WTC11 (cell line): ENCODE measurements at regions not wholly inside any gene's neighbourhood (a gene's known extent, or its start where the extent isn't known, plus 50 kb on each side); places are given as distances from the start of the nearest gene placed in this dataset.

Source experiments
- ATAC-seq: fragments of 200-7000 bp; cut with Tn5 transposase; 2 replicates; pipeline ENCODE4 v1.10.0; 2021; ENCODE audit warnings: mild to moderate bottlenecking, moderate library complexity
- CTCF ChIA-PET: fragments of 300-600 bp; sonication (Branson Sonifier 250); formaldehyde crosslinking; loops from one replicate; lab custom pipeline; 2021; ENCODE audit warnings: antibody characterized with exemption; lab: Charles Lee
- POLR2A ChIA-PET: fragments of 350-600 bp; sonication (Branson Sonifier 250); formaldehyde crosslinking; loops from one replicate; lab custom pipeline; 2021; ENCODE audit warnings: antibody characterized with exemption; lab: Charles Lee
- DNase-seq: peaks from one replicate; pipeline ENCODE4 v3.0.0; 2021; ENCODE audit warnings: low spot score
- H3K27ac Mint-ChIP-seq: 2 replicates; pipeline ENCODE4 v1.8.0; 2021; ENCODE audit warnings: mixed read lengths
- H3K27me3 Mint-ChIP-seq: 2 replicates; pipeline ENCODE4 v1.8.0; 2021; ENCODE audit warnings: low read depth, mild to moderate bottlenecking, moderate library complexity, mixed read lengths
- H3K36me3 Mint-ChIP-seq: 2 replicates; pipeline ENCODE4 v1.8.0; 2021; ENCODE audit warnings: mixed read lengths
- H3K4me1 Mint-ChIP-seq: 2 replicates; pipeline ENCODE4 v1.8.0; 2022; ENCODE audit warnings: mixed read lengths
- H3K4me3 Mint-ChIP-seq: 2 replicates; pipeline ENCODE4 v1.8.0; 2021; ENCODE audit warnings: mild to moderate bottlenecking, moderate library complexity, mixed read lengths
- H3K9me3 Mint-ChIP-seq: 2 replicates; pipeline ENCODE4 v1.8.0; 2021; ENCODE audit warnings: mixed read lengths
- FOXK1 ChIP-seq: sonication (generic); formaldehyde crosslinking; IDR thresholded peaks from 2 replicates; pipeline ENCODE4 v1.8.0; 2022; ENCODE audit warnings: mild to moderate bottlenecking, moderate library complexity, missing genetic modification reagents
- FOXP1 ChIP-seq: sonication (generic); formaldehyde crosslinking; IDR thresholded peaks from 2 replicates; pipeline ENCODE4 v1.8.0; 2022; ENCODE audit warnings: missing genetic modification reagents, mild to moderate bottlenecking, moderate library complexity, borderline replicate concordance
- GABPB1 ChIP-seq: sonication (generic); formaldehyde crosslinking; IDR thresholded peaks from 2 replicates; pipeline ENCODE4 v1.8.1; 2023; ENCODE audit warnings: mild to moderate bottlenecking, missing genetic modification reagents
- NFE2L1 ChIP-seq: sonication (generic); formaldehyde crosslinking; IDR thresholded peaks from 2 replicates; pipeline ENCODE4 v1.8.1; 2023; ENCODE audit warnings: missing genetic modification reagents
- NR2C2 ChIP-seq: sonication (generic); formaldehyde crosslinking; IDR thresholded peaks from 2 replicates; pipeline ENCODE4 v1.8.0; 2022; ENCODE audit warnings: mild to moderate bottlenecking, missing genetic modification reagents
- SOX15 ChIP-seq: fragments of 250-450 bp; sonication (Bioruptor Pico); IDR thresholded peaks from 2 replicates; pipeline ENCODE4 v1.9.0; 2021; ENCODE audit warnings: mild to moderate bottlenecking
- ZNF121 ChIP-seq: sonication (generic); formaldehyde crosslinking; IDR thresholded peaks from 2 replicates; pipeline ENCODE4 v1.8.0; 2023; ENCODE audit warnings: missing genetic modification reagents
- ZNF416 ChIP-seq: fragments of 250-450 bp; sonication (Bioruptor Pico); IDR thresholded peaks from 2 replicates; pipeline ENCODE4 v1.9.0; 2021; ENCODE audit warnings: mild to moderate bottlenecking, inconsistent platforms
- TF ChIP-seq, protein P1 (sequence below): sonication (generic); formaldehyde crosslinking; IDR thresholded peaks from 2 replicates; pipeline ENCODE4 v1.8.1; 2023; ENCODE audit warnings: mild to moderate bottlenecking, missing genetic modification reagents
- TF ChIP-seq, protein P2 (sequence below): fragments of 250-450 bp; sonication (Bioruptor Pico); IDR thresholded peaks from 2 replicates; pipeline ENCODE4 v1.8.0; 2021; ENCODE audit warnings: mild to moderate bottlenecking
- TF ChIP-seq, protein P3 (sequence below): fragments of 250-450 bp; sonication (Bioruptor Pico); IDR thresholded peaks from 2 replicates; pipeline ENCODE4 v1.9.0; 2021; ENCODE audit warnings: mild to moderate bottlenecking
- TF ChIP-seq, protein P4 (sequence below): sonication (generic); formaldehyde crosslinking; IDR thresholded peaks from 2 replicates; pipeline ENCODE4 v1.8.0; 2023; ENCODE audit warnings: missing genetic modification reagents, mild to moderate bottlenecking, borderline replicate concordance
- TF ChIP-seq, protein P5 (sequence below): sonication (generic); formaldehyde crosslinking; IDR thresholded peaks from 2 replicates; pipeline ENCODE4 v1.8.0; 2022; ENCODE audit warnings: mild to moderate bottlenecking, missing genetic modification reagents
- TF ChIP-seq, protein P6 (sequence below): fragments of 250-450 bp; sonication (Bioruptor Pico); IDR thresholded peaks from 2 replicates; pipeline ENCODE4 v2.1.2; 2022; ENCODE audit warnings: mild to moderate bottlenecking, moderate library complexity
- TF ChIP-seq, protein P7 (sequence below): fragments of 250-450 bp; sonication (Bioruptor Pico); conservative IDR thresholded peaks from 2 replicates; pipeline ENCODE4 v1.9.0; 2021; ENCODE audit warnings: mild to moderate bottlenecking
- TF ChIP-seq, protein P8 (sequence below): fragments of 250-450 bp; sonication (Bioruptor Pico); IDR thresholded peaks from 2 replicates; pipeline ENCODE4 v1.9.0; 2021; ENCODE audit warnings: moderate library complexity, mild to moderate bottlenecking, inconsistent platforms, borderline replicate concordance

DNA sequence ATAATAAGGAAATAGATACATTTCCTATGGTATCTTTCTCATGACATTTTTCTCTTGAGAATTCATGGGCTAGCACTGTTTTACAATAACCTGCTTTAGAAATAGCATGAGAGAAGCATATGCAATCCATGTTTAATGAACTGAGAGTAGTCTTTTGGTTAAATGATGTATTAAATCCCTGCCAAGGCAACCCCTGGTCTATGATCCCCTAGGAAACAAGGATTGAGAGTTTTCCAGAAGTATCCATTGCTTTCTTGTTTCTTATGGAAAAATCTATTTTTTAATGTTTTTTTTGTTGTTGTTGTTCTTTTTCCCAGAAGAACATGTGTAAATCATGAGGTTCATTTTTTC is 390.5 kb upstream of the HSF2 start:
- 0 out of 2 replicates have a peak, but pooled peaks cover 3% of the 10 kb centered on the region for H3K36me3 Mint-ChIP-seq
- no peak overlapping the region for H3K27ac Mint-ChIP-seq
- TF ChIP-seq GABPB1 (CRISPR knock-in tag), result no peak
- TF ChIP-seq NFE2L1 (CRISPR knock-in tag), result no peak
- TF ChIP-seq, protein P1, sequence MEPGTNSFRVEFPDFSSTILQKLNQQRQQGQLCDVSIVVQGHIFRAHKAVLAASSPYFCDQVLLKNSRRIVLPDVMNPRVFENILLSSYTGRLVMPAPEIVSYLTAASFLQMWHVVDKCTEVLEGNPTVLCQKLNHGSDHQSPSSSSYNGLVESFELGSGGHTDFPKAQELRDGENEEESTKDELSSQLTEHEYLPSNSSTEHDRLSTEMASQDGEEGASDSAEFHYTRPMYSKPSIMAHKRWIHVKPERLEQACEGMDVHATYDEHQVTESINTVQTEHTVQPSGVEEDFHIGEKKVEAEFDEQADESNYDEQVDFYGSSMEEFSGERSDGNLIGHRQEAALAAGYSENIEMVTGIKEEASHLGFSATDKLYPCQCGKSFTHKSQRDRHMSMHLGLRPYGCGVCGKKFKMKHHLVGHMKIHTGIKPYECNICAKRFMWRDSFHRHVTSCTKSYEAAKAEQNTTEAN (CRISPR knock-in tag), result no peak
- no peak for TF ChIP-seq FOXP1 (CRISPR knock-in tag)
- TF ChIP-seq, protein P2, sequence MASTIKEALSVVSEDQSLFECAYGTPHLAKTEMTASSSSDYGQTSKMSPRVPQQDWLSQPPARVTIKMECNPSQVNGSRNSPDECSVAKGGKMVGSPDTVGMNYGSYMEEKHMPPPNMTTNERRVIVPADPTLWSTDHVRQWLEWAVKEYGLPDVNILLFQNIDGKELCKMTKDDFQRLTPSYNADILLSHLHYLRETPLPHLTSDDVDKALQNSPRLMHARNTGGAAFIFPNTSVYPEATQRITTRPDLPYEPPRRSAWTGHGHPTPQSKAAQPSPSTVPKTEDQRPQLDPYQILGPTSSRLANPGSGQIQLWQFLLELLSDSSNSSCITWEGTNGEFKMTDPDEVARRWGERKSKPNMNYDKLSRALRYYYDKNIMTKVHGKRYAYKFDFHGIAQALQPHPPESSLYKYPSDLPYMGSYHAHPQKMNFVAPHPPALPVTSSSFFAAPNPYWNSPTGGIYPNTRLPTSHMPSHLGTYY (CRISPR knock-in tag), result no peak
- no peak for TF ChIP-seq SOX15 (CRISPR knock-in tag)
- TF ChIP-seq, protein P3, sequence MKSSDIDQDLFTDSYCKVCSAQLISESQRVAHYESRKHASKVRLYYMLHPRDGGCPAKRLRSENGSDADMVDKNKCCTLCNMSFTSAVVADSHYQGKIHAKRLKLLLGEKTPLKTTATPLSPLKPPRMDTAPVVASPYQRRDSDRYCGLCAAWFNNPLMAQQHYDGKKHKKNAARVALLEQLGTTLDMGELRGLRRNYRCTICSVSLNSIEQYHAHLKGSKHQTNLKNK (CRISPR knock-in tag), result no peak
- TF ChIP-seq, protein P4, sequence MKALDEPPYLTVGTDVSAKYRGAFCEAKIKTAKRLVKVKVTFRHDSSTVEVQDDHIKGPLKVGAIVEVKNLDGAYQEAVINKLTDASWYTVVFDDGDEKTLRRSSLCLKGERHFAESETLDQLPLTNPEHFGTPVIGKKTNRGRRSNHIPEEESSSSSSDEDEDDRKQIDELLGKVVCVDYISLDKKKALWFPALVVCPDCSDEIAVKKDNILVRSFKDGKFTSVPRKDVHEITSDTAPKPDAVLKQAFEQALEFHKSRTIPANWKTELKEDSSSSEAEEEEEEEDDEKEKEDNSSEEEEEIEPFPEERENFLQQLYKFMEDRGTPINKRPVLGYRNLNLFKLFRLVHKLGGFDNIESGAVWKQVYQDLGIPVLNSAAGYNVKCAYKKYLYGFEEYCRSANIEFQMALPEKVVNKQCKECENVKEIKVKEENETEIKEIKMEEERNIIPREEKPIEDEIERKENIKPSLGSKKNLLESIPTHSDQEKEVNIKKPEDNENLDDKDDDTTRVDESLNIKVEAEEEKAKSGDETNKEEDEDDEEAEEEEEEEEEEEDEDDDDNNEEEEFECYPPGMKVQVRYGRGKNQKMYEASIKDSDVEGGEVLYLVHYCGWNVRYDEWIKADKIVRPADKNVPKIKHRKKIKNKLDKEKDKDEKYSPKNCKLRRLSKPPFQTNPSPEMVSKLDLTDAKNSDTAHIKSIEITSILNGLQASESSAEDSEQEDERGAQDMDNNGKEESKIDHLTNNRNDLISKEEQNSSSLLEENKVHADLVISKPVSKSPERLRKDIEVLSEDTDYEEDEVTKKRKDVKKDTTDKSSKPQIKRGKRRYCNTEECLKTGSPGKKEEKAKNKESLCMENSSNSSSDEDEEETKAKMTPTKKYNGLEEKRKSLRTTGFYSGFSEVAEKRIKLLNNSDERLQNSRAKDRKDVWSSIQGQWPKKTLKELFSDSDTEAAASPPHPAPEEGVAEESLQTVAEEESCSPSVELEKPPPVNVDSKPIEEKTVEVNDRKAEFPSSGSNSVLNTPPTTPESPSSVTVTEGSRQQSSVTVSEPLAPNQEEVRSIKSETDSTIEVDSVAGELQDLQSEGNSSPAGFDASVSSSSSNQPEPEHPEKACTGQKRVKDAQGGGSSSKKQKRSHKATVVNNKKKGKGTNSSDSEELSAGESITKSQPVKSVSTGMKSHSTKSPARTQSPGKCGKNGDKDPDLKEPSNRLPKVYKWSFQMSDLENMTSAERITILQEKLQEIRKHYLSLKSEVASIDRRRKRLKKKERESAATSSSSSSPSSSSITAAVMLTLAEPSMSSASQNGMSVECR, result no peak
- TF ChIP-seq, protein P5, sequence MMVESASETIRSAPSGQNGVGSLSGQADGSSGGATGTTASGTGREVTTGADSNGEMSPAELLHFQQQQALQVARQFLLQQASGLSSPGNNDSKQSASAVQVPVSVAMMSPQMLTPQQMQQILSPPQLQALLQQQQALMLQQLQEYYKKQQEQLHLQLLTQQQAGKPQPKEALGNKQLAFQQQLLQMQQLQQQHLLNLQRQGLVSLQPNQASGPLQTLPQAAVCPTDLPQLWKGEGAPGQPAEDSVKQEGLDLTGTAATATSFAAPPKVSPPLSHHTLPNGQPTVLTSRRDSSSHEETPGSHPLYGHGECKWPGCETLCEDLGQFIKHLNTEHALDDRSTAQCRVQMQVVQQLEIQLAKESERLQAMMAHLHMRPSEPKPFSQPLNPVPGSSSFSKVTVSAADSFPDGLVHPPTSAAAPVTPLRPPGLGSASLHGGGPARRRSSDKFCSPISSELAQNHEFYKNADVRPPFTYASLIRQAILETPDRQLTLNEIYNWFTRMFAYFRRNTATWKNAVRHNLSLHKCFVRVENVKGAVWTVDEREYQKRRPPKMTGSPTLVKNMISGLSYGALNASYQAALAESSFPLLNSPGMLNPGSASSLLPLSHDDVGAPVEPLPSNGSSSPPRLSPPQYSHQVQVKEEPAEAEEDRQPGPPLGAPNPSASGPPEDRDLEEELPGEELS (CRISPR knock-in tag), result no peak
- no peak for TF ChIP-seq ZNF416 (CRISPR knock-in tag)
- TF ChIP-seq, protein P6, sequence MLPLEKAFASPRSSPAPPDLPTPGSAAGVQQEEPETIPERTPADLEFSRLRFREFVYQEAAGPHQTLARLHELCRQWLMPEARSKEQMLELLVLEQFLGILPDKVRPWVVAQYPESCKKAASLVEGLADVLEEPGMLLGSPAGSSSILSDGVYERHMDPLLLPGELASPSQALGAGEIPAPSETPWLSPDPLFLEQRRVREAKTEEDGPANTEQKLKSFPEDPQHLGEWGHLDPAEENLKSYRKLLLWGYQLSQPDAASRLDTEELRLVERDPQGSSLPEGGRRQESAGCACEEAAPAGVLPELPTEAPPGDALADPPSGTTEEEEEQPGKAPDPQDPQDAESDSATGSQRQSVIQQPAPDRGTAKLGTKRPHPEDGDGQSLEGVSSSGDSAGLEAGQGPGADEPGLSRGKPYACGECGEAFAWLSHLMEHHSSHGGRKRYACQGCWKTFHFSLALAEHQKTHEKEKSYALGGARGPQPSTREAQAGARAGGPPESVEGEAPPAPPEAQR, result no peak
- TF ChIP-seq, protein P7, sequence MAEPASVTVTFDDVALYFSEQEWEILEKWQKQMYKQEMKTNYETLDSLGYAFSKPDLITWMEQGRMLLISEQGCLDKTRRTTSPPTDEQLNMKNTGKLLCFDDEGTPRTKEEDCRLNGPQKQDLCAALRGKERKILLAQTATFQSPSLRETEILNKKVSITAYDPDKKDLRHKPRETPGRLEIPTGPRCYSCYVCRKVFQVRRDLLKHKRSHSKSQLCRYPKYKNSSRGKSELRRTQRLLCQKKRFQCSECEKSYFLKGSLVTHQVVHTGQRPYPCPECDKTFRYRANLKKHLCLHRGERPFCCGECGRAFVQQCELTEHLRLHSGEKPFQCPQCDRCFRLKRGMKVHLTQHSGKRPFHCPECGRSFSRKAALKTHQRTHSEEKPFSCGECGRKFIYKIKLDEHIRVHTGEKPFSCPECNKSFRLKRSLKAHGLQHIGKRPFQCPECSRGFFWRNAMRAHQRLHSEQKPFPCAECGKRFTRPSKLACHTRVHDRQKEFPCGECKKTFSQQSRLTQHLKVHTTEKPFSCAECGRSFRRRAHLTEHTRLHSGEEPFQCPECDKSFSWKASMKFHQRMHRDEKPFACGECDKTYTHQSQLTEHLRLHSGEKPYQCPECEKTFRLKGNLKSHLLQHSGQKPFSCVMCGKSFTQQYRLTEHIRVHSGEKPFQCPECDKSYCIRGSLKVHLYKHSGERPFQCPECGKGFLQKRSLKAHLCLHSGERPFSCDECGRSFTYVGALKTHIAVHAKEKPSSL (CRISPR knock-in tag), result no peak
- TF ChIP-seq FOXK1 (CRISPR knock-in tag), result no peak
- TF ChIP-seq ZNF121 (CRISPR knock-in tag), result no peak
- TF ChIP-seq NR2C2, result no peak
- TF ChIP-seq, protein P8, sequence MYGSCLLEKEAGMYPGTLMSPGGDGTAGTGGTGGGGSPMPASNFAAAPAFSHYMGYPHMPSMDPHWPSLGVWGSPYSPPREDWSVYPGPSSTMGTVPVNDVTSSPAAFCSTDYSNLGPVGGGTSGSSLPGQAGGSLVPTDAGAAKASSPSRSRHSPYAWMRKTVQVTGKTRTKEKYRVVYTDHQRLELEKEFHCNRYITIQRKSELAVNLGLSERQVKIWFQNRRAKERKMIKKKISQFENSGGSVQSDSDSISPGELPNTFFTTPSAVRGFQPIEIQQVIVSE (CRISPR knock-in tag), result no peak
- H3K9me3 Mint-ChIP-seq, result peaks cover 5% of the 10 kb centered on the region
- no peak for ATAC-seq
- H3K4me3 Mint-ChIP-seq, result no peak overlapping the region
- ChIA-PET POLR2A (no interaction called here), CTCF (interaction anchor here (0.9 kb wide), 1 partner anchor 11 kb away, joined by 3 read pairs; no protein-coding TSS in a partner anchor)
- H3K4me1 Mint-ChIP-seq, result peaks cover 40% of the 10 kb centered on the region
- no peaks in the 10 kb centered on the region for H3K27me3 Mint-ChIP-seq
- no peak for DNase-seq
